ENCODE measurements at regions not wholly inside any gene's neighbourhood (a gene's known extent, or its start where the extent isn't known, plus 50 kb on each side); places are given as distances from the start of the nearest gene placed in this dataset.

- 53 to 70% (median 57%) methylated on average over 3 to 4 of the region's 4 CpGs for WGBS, 4 donors
- H3K9me3 ChIP-seq (replicated peaks in 1 of 3) = no peaks in the 10 kb centered on the region
- no peaks in the 10 kb centered on the region for H3K36me3 ChIP-seq (replicated peaks in 1 of 2)
- no peak overlapping the region for H3K4me3 ChIP-seq
- no peaks in the 10 kb centered on the region for H3K27me3 ChIP-seq
- DNase-seq = no peak
- intact Hi-C loops (cut with DNase I) = loop anchor here in 1 of 2 donors (10.0 kb wide), 1 partner anchor 115 kb away; the partner anchor contains the start of gene IGLL5
- no peaks in the 10 kb centered on the region for H3K4me1 ChIP-seq (replicated peaks in 1 of 2)
- no peak for TF ChIP-seq POLR2A (IDR thresholded peaks at IDR 0.05)
- TF ChIP-seq, protein P1, sequence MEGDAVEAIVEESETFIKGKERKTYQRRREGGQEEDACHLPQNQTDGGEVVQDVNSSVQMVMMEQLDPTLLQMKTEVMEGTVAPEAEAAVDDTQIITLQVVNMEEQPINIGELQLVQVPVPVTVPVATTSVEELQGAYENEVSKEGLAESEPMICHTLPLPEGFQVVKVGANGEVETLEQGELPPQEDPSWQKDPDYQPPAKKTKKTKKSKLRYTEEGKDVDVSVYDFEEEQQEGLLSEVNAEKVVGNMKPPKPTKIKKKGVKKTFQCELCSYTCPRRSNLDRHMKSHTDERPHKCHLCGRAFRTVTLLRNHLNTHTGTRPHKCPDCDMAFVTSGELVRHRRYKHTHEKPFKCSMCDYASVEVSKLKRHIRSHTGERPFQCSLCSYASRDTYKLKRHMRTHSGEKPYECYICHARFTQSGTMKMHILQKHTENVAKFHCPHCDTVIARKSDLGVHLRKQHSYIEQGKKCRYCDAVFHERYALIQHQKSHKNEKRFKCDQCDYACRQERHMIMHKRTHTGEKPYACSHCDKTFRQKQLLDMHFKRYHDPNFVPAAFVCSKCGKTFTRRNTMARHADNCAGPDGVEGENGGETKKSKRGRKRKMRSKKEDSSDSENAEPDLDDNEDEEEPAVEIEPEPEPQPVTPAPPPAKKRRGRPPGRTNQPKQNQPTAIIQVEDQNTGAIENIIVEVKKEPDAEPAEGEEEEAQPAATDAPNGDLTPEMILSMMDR (IDR thresholded peaks at IDR 0.05) = no peak
- no peak overlapping the region for H3K27ac ChIP-seq
These were observed 118.0 kb upstream of the IGLL5 start for GRCh38 chr22:22769434-22770279.

GRCh38 chr22:22770280-22770871 is 117.2 kb upstream of the IGLL5 start:
- H3K9me3 ChIP-seq (replicated peaks in 1 of 3) = no peaks in the 10 kb centered on the region
- WGBS, 4 donors = 35 to 49% (median 39%) methylated on average over 4 of the region's 4 CpGs
- no peaks in the 10 kb centered on the region for H3K36me3 ChIP-seq (replicated peaks in 1 of 2)
- H3K4me3 ChIP-seq = no peak overlapping the region
- no peak overlapping the region for H3K27ac ChIP-seq
- no peaks in the 10 kb centered on the region for H3K4me1 ChIP-seq (replicated peaks in 1 of 2)
- DNase-seq = peak; percentile 51 to 75 (median 58)
- no peak for TF ChIP-seq POLR2A (IDR thresholded peaks at IDR 0.05)
- TF ChIP-seq, protein P1 (IDR thresholded peaks at IDR 0.05) = peak; percentile 46 to 74 (median 55)
- no peaks in the 10 kb centered on the region for H3K27me3 ChIP-seq
- intact Hi-C loops (cut with DNase I) = loop anchor here in 1 of 2 donors (10.0 kb wide), 1 partner anchor 114 kb away; the partner anchor contains the start of gene IGLL5

GRCh38 chr22:22770881-22771280 is 116.7 kb upstream of the IGLL5 start:
- Histone ChIP-seq H3K4me3 (no peak overlapping the region), H3K27ac (no peak overlapping the region), H3K27me3 (no peaks in the 10 kb centered on the region), H3K36me3 (replicated peaks in 1 of 2) (no peaks in the 10 kb centered on the region), H3K9me3 (replicated peaks in 1 of 3) (no peaks in the 10 kb centered on the region), H3K4me1 (replicated peaks in 1 of 2) (no peaks in the 10 kb centered on the region)
- intact Hi-C loops (cut with DNase I) = loop anchor here in 1 of 2 donors (10.0 kb wide), 1 partner anchor 114 kb away; the partner anchor contains the start of gene IGLL5
- TF ChIP-seq, protein P1 (IDR thresholded peaks at IDR 0.05) = no peak
- TF ChIP-seq POLR2A (IDR thresholded peaks at IDR 0.05) = no peak
- peak in 1 of 7 donors; percentile 9 for DNase-seq

- H3K27ac ChIP-seq = no peak overlapping the region
- TF ChIP-seq, protein P1 (IDR thresholded peaks at IDR 0.05) = no peak
- no peak for TF ChIP-seq POLR2A (IDR thresholded peaks at IDR 0.05)
These were observed 115.8 kb upstream of the IGLL5 start for GRCh38 chr22:22771696-22772377.

More at GRCh38 chr22:22771696-22772377, 115.8 kb upstream of the IGLL5 start:
- Histone ChIP-seq H3K36me3 (replicated peaks in 1 of 2) (no peaks in the 10 kb centered on the region), H3K27me3 (no peaks in the 10 kb centered on the region), H3K9me3 (replicated peaks in 1 of 3) (no peaks in the 10 kb centered on the region), H3K4me1 (replicated peaks in 1 of 2) (no peaks in the 10 kb centered on the region), H3K4me3 (no peak overlapping the region)
- intact Hi-C loops (cut with DNase I) = loop anchor here in 1 of 2 donors (10.0 kb wide), 1 partner anchor 113 kb away; the partner anchor contains the start of gene IGLL5
- DNase-seq = peak in 1 of 7 donors; percentile 10
- 67 to 89% (median 79%) methylated on average over 2 to 4 of the region's 4 CpGs for WGBS, 4 donors

Measured in adrenal gland (tissue), 9 donors.